K562 (cell line): ENCODE measurements at regions not wholly inside any gene's neighbourhood (a gene's known extent, or its start where the extent isn't known, plus 50 kb on each side); places are given as distances from the start of the nearest gene placed in this dataset.

Experiments used
- ATAC-seq: fragments of 200-7000 bp; cut with Tn5 transposase; 3 replicates; pipeline ENCODE4 v1.9.1; 2020; ENCODE audit warnings: moderate library complexity
- BruUV-seq: library from RNA; stranded (reverse); fragments of 400-500 nt; replicated peaks from 2 replicates; lab custom pipeline; 2021; lab: Mats Ljungman, UMichigan
- CTCF ChIA-PET: fragments of 300-600 bp; formaldehyde crosslinking; extraction: SDS; loops from one replicate; lab custom pipeline; 2021; ENCODE audit warnings: low intra/inter-chr PET ratio; lab: Yijun Ruan, JAX
- POLR2A ChIA-PET: fragments of 300-600, 350-650 bp; sonication (Branson Sonifier 250); formaldehyde crosslinking; extraction: SDS; loops from one replicate; lab custom pipeline; 2021; ENCODE audit warnings: antibody characterized with exemption, inconsistent platforms; lab: Yijun Ruan, JAX
- DNase-seq, 4 experiments: peaks; one replicate each; pipeline versions ENCODE4 v3.0.0 to v3.0.0-alpha.2; 2011 to 2018; ENCODE audit warnings: low spot score in 3 of 4, mixed read lengths in 3 of 4; ENCODE audit errors: extremely low read depth in 1 of 4
- FAIRE-seq: peaks from 2 replicates; lab custom pipeline; 2011; peaks lifted over from hg19 to GRCh38; lab: Jason Lieb, UNC
- H2AFZ ChIP-seq: 2 replicates; pipeline ENCODE4 v1.6.0; 2011; ENCODE audit warnings: low read depth, low read length, control low read depth, inconsistent platforms
- H3K27ac ChIP-seq: fragments of 200-600 bp; 3 replicates; pipeline ENCODE4 v1.8.0; 2011; ENCODE audit warnings: low read depth, mild to moderate bottlenecking, control low read depth, inconsistent platforms, low read length, moderate library complexity, mixed read lengths; ENCODE audit errors: extremely low read depth
- H3K27me3 ChIP-seq, 2 experiments: fragments of 300-600 bp in 1 of 2; 2 replicates in 1 of 2; 3 replicates in 1 of 2; pipeline versions ENCODE4 v1.6.0 to v1.8.0; 2011; ENCODE audit warnings: inconsistent platforms in 2 of 2, low read length in 2 of 2, mild to moderate bottlenecking in 1 of 2, mixed read lengths in 1 of 2, moderate library complexity in 1 of 2; ENCODE audit not compliant: control insufficient read depth in 2 of 2, insufficient read depth in 2 of 2
- H3K36me3 ChIP-seq: fragments of 300-600 bp; 3 replicates; pipeline ENCODE4 v1.8.0; 2011; ENCODE audit warnings: mild to moderate bottlenecking, low read length, inconsistent platforms; ENCODE audit not compliant: control insufficient read depth, insufficient read depth
- H3K4me1 ChIP-seq, 2 experiments: fragments of 200-600 bp in 1 of 2; replicated peaks in 1 of 2; 2 replicates in 1 of 2; 3 replicates in 1 of 2; pipeline versions ENCODE4 v1.5.1 to v1.8.0; 2011; ENCODE audit warnings: inconsistent platforms in 2 of 2, low read length in 2 of 2, mild to moderate bottlenecking in 1 of 2, mixed read lengths in 1 of 2, moderate library complexity in 1 of 2; ENCODE audit not compliant: control insufficient read depth in 2 of 2, insufficient read depth in 2 of 2
- H3K4me2 ChIP-seq: 2 replicates; pipeline ENCODE4 v1.6.1; 2011; ENCODE audit warnings: low read length, control low read depth, inconsistent platforms, mixed read lengths; ENCODE audit not compliant: insufficient read depth
- H3K4me3 ChIP-seq: fragments of 200-600 bp; sonication (generic), shearing (Covaris generic); 2 replicates; pipeline ENCODE4 v1.5.1; 2016; ENCODE audit warnings: control low read depth, inconsistent platforms
- H3K79me2 ChIP-seq: fragments of 200-600 bp; 3 replicates; pipeline ENCODE4 v1.8.0; 2011; ENCODE audit warnings: low read length, inconsistent platforms; ENCODE audit not compliant: control insufficient read depth, insufficient read depth
- H3K9ac ChIP-seq, 2 experiments: 2 replicates each; pipeline versions ENCODE4 v1.6.0 to v1.6.1; 2011; ENCODE audit warnings: low read depth in 2 of 2, low read length in 2 of 2, control low read depth in 1 of 2, inconsistent platforms in 1 of 2, mild to moderate bottlenecking in 1 of 2, mixed read lengths in 1 of 2; ENCODE audit not compliant: insufficient read depth in 1 of 2
- H3K9me1 ChIP-seq: one replicate; pipeline ENCODE4 v1.6.0; 2011; ENCODE audit warnings: inconsistent platforms, mild to moderate bottlenecking, low read length, moderate library complexity; ENCODE audit not compliant: control insufficient read depth, insufficient read depth
- H3K9me3 ChIP-seq: replicated peaks from 2 replicates; pipeline ENCODE4 v1.5.1; 2011; ENCODE audit warnings: low read depth, low read length, inconsistent platforms; ENCODE audit not compliant: control insufficient read depth, insufficient read depth
- H4K20me1 ChIP-seq: replicated peaks from 2 replicates; pipeline ENCODE4 v1.6.1; 2011; ENCODE audit warnings: low read length, inconsistent platforms, mixed read lengths; ENCODE audit not compliant: control insufficient read depth, insufficient read depth
- CAMTA2 ChIP-seq: fragments of 250-450 bp; sonication (Bioruptor Pico); conservative IDR thresholded peaks from 2 replicates; pipeline ENCODE4 v1.5.1; 2022
- DPF2 ChIP-seq: fragments of 450-650 bp; IDR thresholded peaks from 2 replicates; pipeline ENCODE4 v1.6.1; 2016
- ELF4 ChIP-seq: fragments of 450-650 bp; formaldehyde crosslinking; IDR thresholded peaks from 2 replicates; pipeline ENCODE4 v1.4.0; 2022; ENCODE audit warnings: missing genetic modification characterization
- MEIS2 ChIP-seq: fragments of 450-650 bp; IDR thresholded peaks from 2 replicates; pipeline ENCODE4 v1.6.1; 2014; ENCODE audit warnings: mild to moderate bottlenecking; ENCODE audit not compliant: partially characterized antibody
- MTF1 ChIP-seq: fragments of 250-450 bp; sonication (Bioruptor Pico); IDR thresholded peaks from 2 replicates; pipeline ENCODE4 v1.9.0; 2021; ENCODE audit warnings: moderate library complexity, mild to moderate bottlenecking, inconsistent platforms, borderline replicate concordance
- PTRF ChIP-seq: fragments of 450-650 bp; IDR thresholded peaks from 2 replicates; pipeline ENCODE4 v1.6.1; 2016; ENCODE audit warnings: mild to moderate bottlenecking, missing genetic modification characterization, missing compliant biosample characterization
- TAL1 ChIP-seq: fragments of 450-650 bp; IDR thresholded peaks from 2 replicates; pipeline ENCODE4 v1.6.1; 2016; ENCODE audit warnings: mild to moderate bottlenecking
- TGIF2 ChIP-seq: sonication (generic); formaldehyde crosslinking; IDR thresholded peaks from 2 replicates; pipeline ENCODE4 v1.8.1; 2022; ENCODE audit warnings: mild to moderate bottlenecking, missing genetic modification reagents, moderate library complexity
- ZNF140 ChIP-seq: fragments of 250-450 bp; sonication (Bioruptor Pico); IDR thresholded peaks from 2 replicates; pipeline ENCODE4 v1.8.0; 2021; ENCODE audit warnings: moderate library complexity, mild to moderate bottlenecking, inconsistent platforms
- WGBS: fragments of 100-300 bp; shearing (Covaris generic); methylation state at CpG from one replicate; pipeline ENCODE4 v1.1.6; 2016; ENCODE audit warnings: low coverage, mixed read lengths; ENCODE audit not compliant: insufficient coverage; ENCODE audit errors: missing lambda C conversion rate; 5-methylcytosine and 5-hydroxymethylcytosine counted together
- in situ Hi-C: fragments of 300-500 bp; cut with MboI; formaldehyde crosslinking; loops from 4 replicates; pipeline ENCODE4 v1.15.0; 2018; ENCODE audit warnings: inconsistent platforms, mixed read lengths
- intact Hi-C: fragments of 100-400 bp; cut with micrococcal nuclease; formaldehyde crosslinking; loops from 2 replicates; pipeline ENCODE4 v1.14.2; 2022
- TF ChIP-seq, protein P1 (sequence below): fragments of 450-650 bp; formaldehyde crosslinking; IDR thresholded peaks from 2 replicates; pipeline ENCODE4 v1.4.0; 2020; ENCODE audit warnings: mild to moderate bottlenecking, moderate library complexity

- FAIRE-seq (no peak), ATAC-seq (no peak), DNase-seq (no peak)
- Histone ChIP-seq H3K9me3 (no peaks in the 10 kb centered on the region), H4K20me1 (no peaks in the 10 kb centered on the region), H3K4me2 (no peak overlapping the region), H3K4me1 (no peaks in the 10 kb centered on the region), H2AFZ (no peak overlapping the region), H3K79me2 (no peaks in the 10 kb centered on the region), H3K4me3 (no peak overlapping the region), H3K36me3 (no peaks in the 10 kb centered on the region), H3K27me3 (no peaks in the 10 kb centered on the region), H3K27ac (no peak overlapping the region), H3K9me1 (no peaks in the 10 kb centered on the region), H3K9ac (no peak overlapping the region)
- intact Hi-C loops = no loop called here
- BruUV-seq = no TSS peak
- in situ Hi-C loops = no loop called here
- 0% methylated on average over 1 of the region's 1 CpG for WGBS
- ChIA-PET CTCF (no interaction called here), POLR2A (no interaction called here)
- TF ChIP-seq MEIS2 (no peak), TGIF2 (CRISPR knock-in tag) (no peak), DPF2 (no peak), ELF4 (CRISPR knock-in tag) (no peak), CAMTA2 (CRISPR knock-in tag) (no peak), MTF1 (CRISPR knock-in tag) (no peak), PTRF (no peak), ZNF140 (CRISPR knock-in tag) (no peak), TAL1 (no peak)
- TF ChIP-seq, protein P1, sequence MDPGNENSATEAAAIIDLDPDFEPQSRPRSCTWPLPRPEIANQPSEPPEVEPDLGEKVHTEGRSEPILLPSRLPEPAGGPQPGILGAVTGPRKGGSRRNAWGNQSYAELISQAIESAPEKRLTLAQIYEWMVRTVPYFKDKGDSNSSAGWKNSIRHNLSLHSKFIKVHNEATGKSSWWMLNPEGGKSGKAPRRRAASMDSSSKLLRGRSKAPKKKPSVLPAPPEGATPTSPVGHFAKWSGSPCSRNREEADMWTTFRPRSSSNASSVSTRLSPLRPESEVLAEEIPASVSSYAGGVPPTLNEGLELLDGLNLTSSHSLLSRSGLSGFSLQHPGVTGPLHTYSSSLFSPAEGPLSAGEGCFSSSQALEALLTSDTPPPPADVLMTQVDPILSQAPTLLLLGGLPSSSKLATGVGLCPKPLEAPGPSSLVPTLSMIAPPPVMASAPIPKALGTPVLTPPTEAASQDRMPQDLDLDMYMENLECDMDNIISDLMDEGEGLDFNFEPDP (CRISPR knock-in tag) = no peak
Observed at GRCh38 chrX:99833821-99834220, 576.3 kb downstream of the PCDH19 start.
